Progenitor cell of endocrine pancreas (in vitro differentiated cells): ENCODE measurements at regions not wholly inside any gene's neighbourhood (a gene's known extent, or its start where the extent isn't known, plus 50 kb on each side); places are given as distances from the start of the nearest gene placed in this dataset.
"Not testable (repeated sequence)": the region's sequence is repeated elsewhere in the genome, so short reads cannot be mapped to it uniquely, and the experiment has no call there.

Source experiments
- DNase-seq: peaks from one replicate; pipeline ENCODE4 v3.0.0; 2021; ENCODE audit warnings: low spot score; ENCODE audit not compliant: unreplicated experiment
- H3K27ac Mint-ChIP-seq: 2 replicates; pipeline ENCODE4 v1.8.0; 2021; ENCODE audit warnings: mild to moderate bottlenecking, moderate library complexity, mixed read lengths
- H3K27me3 Mint-ChIP-seq: 2 replicates; pipeline ENCODE4 v1.8.0; 2021; ENCODE audit warnings: mixed read lengths
- H3K36me3 Mint-ChIP-seq: 2 replicates; pipeline ENCODE4 v1.8.0; 2022; ENCODE audit warnings: mixed read lengths; ENCODE audit not compliant: insufficient read depth
- H3K4me1 Mint-ChIP-seq: 2 replicates; pipeline ENCODE4 v1.8.0; 2021; ENCODE audit warnings: low read depth, mixed read lengths
- H3K4me3 Mint-ChIP-seq: 2 replicates; pipeline ENCODE4 v1.8.0; 2021; ENCODE audit warnings: low read depth, mild to moderate bottlenecking, moderate library complexity, mixed read lengths
- H3K9me3 Mint-ChIP-seq: 2 replicates; pipeline ENCODE4 v1.8.0; 2021; ENCODE audit warnings: low read depth, mixed read lengths
- TF ChIP-seq, protein P1 (sequence below): fragments of 200-600 bp; sonication (generic); IDR thresholded peaks from one replicate; pipeline ENCODE4 v1.5.0; 2021; ENCODE audit warnings: antibody characterized with exemption, mild to moderate bottlenecking; ENCODE audit not compliant: unreplicated experiment

DNA sequence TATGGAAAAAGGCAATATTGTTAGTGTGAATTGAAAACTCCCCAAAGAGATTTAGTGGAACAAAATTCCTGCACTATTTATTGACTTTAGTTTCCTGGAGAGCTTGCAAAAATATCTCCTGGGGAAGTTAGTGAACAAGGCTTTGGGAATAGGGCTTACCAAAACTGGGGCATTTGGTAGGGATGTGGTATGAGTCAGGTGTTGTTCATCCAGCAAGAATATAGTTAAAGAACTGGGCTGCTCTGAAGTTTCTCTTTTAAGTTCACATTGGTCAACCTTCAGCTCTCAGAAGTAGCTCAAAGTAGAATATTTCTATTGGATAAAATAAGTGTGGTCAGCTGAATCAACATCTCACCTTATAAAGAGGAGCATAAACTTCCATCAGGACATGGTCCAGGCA, 185.0 kb downstream of the CPE start:
- H3K27me3 Mint-ChIP-seq = no peaks in the 10 kb centered on the region

DNA sequence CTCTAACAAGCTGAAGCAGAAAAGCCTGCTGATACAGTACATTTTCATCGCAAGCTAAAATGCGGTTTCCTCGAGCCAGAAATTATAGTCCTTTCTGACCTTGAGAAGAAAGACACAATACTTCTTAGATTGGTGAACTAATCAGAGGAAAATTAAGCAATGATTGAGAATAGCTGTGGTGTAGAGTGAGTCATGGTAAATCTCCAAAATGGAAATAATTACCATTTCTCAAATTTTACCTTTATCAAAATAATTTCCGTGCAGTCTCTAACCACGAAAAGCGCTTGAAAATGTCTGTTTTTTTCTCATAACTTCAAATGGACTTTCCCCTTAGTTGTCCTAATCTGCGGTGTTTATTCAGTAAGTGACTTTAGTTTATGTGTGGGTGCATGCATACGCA, 190.2 kb downstream of the CPE start:
- H3K9me3 Mint-ChIP-seq = no peaks in the 10 kb centered on the region
- DNase-seq = no peak
- H3K27me3 Mint-ChIP-seq = no peaks in the 10 kb centered on the region
- no peaks in the 10 kb centered on the region for H3K36me3 Mint-ChIP-seq
- TF ChIP-seq, protein P1, sequence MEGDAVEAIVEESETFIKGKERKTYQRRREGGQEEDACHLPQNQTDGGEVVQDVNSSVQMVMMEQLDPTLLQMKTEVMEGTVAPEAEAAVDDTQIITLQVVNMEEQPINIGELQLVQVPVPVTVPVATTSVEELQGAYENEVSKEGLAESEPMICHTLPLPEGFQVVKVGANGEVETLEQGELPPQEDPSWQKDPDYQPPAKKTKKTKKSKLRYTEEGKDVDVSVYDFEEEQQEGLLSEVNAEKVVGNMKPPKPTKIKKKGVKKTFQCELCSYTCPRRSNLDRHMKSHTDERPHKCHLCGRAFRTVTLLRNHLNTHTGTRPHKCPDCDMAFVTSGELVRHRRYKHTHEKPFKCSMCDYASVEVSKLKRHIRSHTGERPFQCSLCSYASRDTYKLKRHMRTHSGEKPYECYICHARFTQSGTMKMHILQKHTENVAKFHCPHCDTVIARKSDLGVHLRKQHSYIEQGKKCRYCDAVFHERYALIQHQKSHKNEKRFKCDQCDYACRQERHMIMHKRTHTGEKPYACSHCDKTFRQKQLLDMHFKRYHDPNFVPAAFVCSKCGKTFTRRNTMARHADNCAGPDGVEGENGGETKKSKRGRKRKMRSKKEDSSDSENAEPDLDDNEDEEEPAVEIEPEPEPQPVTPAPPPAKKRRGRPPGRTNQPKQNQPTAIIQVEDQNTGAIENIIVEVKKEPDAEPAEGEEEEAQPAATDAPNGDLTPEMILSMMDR = no peak
- no peak overlapping the region for H3K4me3 Mint-ChIP-seq
- H3K27ac Mint-ChIP-seq = no peak overlapping the region
- H3K4me1 Mint-ChIP-seq = no peaks in the 10 kb centered on the region

More for the DNA sequence above, 185.0 kb downstream of the CPE start:
- H3K4me3 Mint-ChIP-seq = no peak overlapping the region
- TF ChIP-seq, protein P1 = no peak
- no peak for DNase-seq
- no peaks in the 10 kb centered on the region for H3K4me1 Mint-ChIP-seq
- no peaks in the 10 kb centered on the region for H3K36me3 Mint-ChIP-seq
- no peak overlapping the region for H3K27ac Mint-ChIP-seq
- H3K9me3 Mint-ChIP-seq = peaks cover 14% of the 10 kb centered on the region

DNA sequence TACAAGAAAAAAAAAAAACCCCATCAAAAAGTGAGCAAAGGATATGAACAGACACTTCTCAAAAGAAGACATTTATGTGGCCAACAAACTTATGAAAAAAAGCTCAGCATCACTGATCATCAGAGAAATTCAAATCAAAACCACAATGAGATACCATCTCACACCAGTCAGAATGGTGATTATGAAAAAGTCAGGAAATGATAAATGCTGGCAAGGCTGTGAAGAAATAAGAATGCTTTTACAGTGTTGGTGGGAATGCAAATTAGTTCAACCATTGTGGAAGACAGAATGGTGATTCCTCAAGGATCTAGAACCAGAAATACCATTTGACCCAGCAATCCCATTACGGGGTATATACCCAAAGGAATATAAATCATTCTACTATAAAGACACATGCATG, 192.7 kb downstream of the CPE start:
- H3K9me3 Mint-ChIP-seq, H3K36me3 Mint-ChIP-seq, H3K4me1 Mint-ChIP-seq, H3K4me3 Mint-ChIP-seq, H3K27me3 Mint-ChIP-seq, H3K27ac Mint-ChIP-seq, DNase-seq: not testable (repeated sequence)

DNA sequence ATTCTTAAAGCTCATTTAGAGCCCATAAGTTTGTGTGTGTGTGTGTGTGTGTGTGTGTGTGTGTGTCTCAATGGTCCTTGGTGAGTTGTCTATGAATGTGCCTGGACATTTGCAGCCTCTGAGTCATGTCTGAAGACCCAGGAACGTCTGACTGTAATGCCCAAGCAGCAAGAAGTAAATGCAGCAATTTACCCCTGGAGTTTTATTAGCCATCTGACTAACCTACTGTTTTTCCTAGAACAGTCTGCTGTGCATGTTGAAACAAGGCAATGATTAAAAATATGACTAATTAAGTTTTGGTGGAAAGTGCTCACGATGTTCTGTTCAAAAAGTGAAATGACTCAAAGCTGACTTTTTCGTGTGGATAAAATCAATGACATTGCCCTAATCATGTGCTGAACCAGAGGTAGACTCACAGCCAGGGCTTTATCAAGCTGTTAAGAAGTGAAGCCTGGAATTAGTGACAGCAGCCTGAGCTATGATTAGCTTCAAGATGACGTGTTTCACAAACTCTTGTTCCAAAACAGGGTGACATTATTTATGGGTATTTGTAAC, 201.6 kb downstream of the CPE start:
- no peaks in the 10 kb centered on the region for H3K36me3 Mint-ChIP-seq
- TF ChIP-seq, protein P1 = no peak
- no peak overlapping the region for H3K27ac Mint-ChIP-seq
- H3K9me3 Mint-ChIP-seq = no peaks in the 10 kb centered on the region
- no peak overlapping the region for H3K4me3 Mint-ChIP-seq
- H3K27me3 Mint-ChIP-seq = no peaks in the 10 kb centered on the region
- no peak for DNase-seq
- no peaks in the 10 kb centered on the region for H3K4me1 Mint-ChIP-seq

- H3K27me3 Mint-ChIP-seq = no peaks in the 10 kb centered on the region
- no peak overlapping the region for H3K27ac Mint-ChIP-seq
- H3K36me3 Mint-ChIP-seq = no peaks in the 10 kb centered on the region
- TF ChIP-seq, protein P1 = no peak
- no peaks in the 10 kb centered on the region for H3K9me3 Mint-ChIP-seq
- no peak overlapping the region for H3K4me3 Mint-ChIP-seq
- H3K4me1 Mint-ChIP-seq = no peaks in the 10 kb centered on the region
- no peak for DNase-seq
These were observed 204.5 kb downstream of the CPE start for GRCh38 chr4:165583341-165583740.

- no peak for DNase-seq
- Mint-ChIP-seq H3K27ac (no peak overlapping the region), H3K27me3 (no peaks in the 10 kb centered on the region), H3K4me1 (no peaks in the 10 kb centered on the region), H3K4me3 (no peak overlapping the region), H3K9me3 (no peaks in the 10 kb centered on the region), H3K36me3 (no peaks in the 10 kb centered on the region)
- TF ChIP-seq, protein P1 = no peak
These were observed 206.1 kb downstream of the CPE start for GRCh38 chr4:165584916-165585315.
